Right kidney (tissue), 1 donor: ENCODE measurements at regions not wholly inside any gene's neighbourhood (a gene's known extent, or its start where the extent isn't known, plus 50 kb on each side); places are given as distances from the start of the nearest gene placed in this dataset.
"Not testable (repeated sequence)": the region's sequence is repeated elsewhere in the genome, so short reads cannot be mapped to it uniquely, and the experiment has no call there.

ENCODE experiments used
- DNase-seq: peaks from one replicate; pipeline ENCODE4 v3.0.0-alpha.2; 2016

- DNase-seq, result no peak
These were observed 173.1 kb upstream of the MALRD1 start for GRCh38 chr10:18875477-18875876.

DNA sequence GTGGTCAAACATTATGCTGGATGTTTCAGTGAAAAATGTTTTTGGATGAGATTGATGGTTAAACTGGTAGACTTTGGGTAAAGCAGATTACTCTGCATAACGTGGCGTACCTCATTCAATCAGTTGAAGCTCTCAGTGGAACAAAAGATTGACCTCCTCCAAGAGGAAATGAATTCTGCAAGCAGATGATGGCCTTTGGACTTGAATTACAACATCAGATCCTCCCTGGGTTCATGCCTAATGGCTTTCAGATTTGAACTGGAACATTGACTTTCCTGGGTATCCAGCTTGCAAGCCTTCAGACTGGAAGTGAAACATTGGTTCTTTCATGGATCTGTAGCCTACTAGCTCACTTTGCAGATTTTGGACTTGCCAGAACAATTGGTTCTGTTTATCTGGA, 169.3 kb upstream of the MALRD1 start:
- no peak for DNase-seq

- DNase-seq, result no peak
These were observed 168.1 kb upstream of the MALRD1 start for GRCh38 chr10:18880530-18880929.

DNA sequence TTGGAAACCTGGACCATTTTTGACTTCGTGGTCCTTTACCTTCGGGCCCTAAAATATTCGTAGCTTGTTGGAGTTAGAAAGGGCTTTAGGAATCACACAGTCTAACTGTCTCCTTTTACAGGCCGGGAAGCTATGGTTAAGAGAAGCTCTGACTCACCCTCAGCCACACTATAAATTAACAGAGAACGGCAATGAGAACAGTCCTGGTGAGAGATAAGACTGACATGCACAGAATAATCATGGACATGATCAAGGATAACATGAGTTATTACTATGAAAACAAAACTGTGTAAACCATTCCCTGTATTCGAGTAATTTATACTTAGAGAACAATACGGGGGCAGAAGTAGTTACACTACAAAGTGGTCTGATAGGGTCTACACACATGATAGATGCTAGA, 162.5 kb upstream of the MALRD1 start:
- DNase-seq, result no peak

DNA sequence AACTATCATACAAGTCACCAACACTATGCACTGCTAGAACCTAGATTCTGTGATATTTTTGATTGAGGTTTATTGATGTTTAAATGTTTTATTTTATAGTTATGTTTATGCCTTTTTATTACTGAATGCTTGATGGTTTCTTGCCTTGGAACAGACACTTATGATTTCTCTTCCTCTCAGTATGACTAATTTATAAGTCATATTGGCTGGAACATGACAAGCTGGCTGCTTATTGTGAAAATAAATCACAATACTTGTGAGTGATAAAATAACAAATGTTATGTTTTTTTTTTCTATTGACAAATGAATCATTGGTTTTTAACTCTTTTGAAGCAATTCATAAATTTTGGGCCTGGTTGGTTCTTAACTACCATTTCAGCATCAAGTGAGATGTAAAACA, 142.0 kb upstream of the MALRD1 start:
- DNase-seq, result no peak

DNA sequence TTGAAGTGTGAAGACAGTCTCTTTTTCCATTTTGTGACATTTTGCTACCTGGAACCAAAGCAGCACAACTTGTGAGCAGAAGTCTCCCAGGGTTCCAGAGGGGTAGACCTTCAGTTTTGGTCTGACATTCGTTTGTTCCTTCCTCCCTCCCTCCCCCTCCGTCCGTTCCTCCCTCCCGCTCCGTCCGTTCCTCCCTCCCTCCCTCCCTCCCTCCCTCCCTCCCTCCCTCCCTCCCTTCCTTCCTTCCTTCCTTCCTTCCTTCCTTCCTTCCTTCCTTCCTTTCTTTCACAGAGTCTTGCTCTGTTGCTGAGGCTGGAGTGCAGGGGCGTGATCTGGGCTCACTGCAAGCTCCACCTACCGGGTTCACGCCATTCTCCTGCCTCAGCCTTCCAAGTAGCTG, 131.2 kb upstream of the MALRD1 start:
- DNase-seq, result not testable (repeated sequence)

DNA sequence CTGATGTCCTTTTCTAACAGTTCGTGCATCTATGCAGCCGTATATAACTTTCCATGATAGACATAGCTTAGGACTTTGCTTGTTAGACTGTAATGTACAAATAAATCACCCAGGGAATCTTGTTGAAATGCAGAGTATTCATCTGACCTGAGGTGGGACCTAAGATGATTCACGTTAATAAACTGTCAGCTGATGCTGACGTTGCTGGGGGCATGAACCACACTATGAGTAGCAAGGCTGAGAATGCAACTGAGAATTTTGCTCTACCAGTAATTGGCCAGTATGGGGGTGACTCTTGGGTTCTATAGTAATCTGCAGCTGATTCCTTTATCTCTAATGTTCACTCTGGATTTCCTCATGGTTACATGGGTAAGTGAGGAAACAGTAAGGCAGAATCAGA, 130.1 kb upstream of the MALRD1 start:
- DNase-seq, result no peak

DNA sequence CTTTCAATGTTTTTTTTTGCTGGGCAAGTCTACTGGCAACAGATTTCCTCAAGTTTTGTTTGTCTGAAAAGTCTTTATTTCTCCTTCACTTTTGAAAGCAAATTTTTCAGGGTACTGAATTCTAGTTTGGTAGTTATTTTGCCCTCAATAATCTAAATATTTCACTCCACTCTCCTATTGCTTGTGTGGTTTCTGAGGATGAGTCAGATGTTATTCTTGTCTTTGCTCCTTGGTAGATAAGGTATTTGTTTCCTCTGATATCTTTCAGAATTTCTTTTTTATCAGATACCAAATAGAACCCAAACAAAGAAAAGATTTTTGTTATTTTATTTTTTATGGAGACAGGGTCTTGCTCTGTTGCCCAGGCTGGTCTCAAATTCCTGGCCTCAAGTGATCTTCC, 99.2 kb upstream of the MALRD1 start:
- DNase-seq, result no peak

DNA sequence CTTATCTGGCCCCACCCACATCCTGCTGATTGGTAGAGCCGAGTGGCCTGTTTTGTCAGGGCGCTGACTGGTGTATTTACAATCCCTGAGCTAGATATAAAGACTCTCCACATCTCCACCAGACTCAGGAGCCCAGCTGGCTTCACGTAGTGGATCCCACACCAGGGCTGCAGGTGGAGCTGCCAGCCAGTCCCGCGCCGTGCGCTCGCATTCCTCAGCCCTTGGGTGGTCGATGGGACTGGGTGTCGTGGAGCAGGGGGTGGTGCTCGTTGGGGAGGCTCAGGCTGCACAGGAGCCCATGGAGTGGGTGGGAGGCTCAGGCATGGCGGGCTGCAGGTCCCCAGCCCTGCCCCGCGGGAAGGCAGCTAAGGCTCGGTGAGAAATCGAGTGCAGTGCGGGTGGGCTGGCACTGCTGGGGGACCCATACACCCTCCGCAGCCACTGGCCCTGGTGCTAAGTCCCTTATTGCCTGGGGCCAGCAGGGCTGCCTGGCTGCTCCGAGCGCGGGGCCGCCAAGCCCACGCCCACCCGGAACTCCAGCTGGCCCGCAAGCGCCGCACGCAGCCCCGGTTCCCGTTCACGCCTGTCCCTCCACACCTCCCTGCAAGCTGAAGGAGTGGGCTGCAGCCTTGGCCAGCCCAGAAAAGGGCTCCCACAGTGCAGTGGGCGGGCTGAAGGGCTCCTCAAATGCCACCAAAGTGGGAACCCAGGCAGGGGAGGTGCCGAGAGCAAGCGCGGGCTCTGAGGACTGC, 97.4 kb upstream of the MALRD1 start:
- DNase-seq, result not testable (repeated sequence)

DNA sequence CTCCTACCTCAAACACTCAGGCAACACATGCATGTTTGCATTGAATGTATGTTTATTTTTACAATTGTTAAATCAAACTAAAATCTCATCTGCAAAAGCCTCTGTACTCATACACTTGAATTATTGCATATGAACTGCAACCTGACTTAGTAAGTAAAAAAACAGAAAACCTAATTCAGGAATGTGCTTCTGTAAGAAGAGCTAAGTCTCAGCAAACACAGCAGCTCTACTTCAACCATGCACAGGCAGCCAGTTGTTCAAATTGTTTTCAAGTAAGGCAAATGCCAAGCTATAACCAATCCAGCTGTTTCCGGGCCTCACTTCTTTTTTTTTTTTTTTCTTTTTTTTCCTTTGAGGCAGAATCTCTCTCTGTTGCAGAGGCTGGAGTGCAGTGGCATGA, 93.5 kb upstream of the MALRD1 start:
- no peak for DNase-seq

- DNase-seq, result no peak
These were observed 89.2 kb upstream of the MALRD1 start for GRCh38 chr10:18959369-18959768.

DNA sequence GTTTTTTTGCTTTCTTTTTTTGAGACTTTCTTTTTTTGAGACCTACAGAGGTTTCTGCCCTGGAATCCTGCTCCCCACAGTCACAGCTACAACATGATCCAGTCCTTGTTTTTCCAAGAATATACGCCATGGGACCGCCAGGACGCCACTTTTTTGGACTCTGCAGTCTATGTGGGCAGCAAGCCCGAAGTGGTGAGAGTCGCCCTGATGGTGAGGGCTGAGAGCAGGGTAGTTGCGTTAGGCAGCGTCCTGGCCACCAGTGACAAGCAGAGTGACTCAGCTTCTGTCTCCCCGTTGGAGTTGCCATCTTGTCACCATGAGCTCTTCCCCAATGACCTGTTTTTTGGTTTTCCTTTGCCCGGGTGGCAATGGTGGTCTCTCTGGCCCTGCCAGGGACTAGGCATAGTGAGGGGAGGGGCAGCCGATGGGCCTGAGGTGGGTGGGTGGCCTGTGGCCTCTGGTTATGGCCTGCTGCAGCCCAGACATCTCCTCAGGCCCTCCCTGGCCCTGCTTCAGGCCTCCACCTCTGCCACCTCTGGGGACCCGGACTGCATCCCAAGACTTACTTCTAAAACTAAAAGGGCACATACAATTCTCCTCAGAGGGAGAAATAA, 88.0 kb upstream of the MALRD1 start:
- DNase-seq, result no peak

GRCh38 chr10:18968159-18968558, 80.4 kb upstream of the MALRD1 start:
- DNase-seq, result no peak

- DNase-seq, result no peak
These were observed 71.8 kb upstream of the MALRD1 start for GRCh38 chr10:18976696-18977251.

DNA sequence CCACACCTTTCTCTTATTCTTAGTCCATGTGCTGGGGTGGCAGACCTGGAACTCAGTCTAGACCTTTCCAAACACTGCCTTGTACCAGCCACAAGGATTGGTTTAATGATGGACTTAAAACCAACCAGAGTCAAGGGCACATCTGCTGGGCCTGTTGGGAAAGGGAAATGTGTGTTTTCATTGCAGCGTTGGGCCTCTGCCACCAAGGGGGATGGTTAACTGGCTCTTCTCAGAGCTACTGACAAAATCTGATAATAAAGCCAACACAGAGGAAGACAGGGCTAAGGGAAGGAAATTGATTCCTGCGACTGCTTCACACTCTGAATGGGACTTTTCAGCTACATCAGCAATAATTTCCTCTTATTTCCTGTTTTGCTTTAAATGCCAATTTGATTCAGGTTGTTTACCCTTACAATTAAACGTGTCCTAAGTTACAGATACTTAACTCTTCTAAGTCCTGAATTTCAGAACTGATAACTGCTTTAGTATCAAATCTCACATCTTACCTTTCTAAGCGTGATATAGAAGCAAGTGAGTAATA, 68.4 kb upstream of the MALRD1 start:
- no peak for DNase-seq

DNA sequence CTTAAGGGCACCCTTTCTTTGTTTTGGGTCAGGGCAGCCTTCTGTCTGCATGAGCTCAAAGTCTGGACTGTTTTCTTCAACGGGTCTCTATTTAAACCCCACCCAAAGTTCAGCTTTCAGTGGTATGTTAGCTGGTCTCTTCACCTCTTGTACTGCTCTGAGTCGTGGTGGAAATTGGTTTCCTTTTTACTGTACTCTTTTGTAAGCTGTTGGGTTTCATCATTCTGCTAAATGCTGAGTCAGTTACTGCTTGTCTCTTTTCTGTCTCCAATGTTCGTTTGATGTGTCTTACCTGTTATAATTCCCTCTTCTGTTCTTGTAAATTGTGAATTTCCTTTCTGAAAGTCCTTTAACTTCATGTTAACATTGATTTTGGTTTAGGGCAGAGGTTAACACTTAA, 64.1 kb upstream of the MALRD1 start:
- DNase-seq, result no peak

GRCh38 chr10:18988338-18988737, 60.3 kb upstream of the MALRD1 start:
- DNase-seq, result no peak
